Upper lobe of right lung (tissue), 1 donor: ENCODE measurements at regions not wholly inside any gene's neighbourhood (a gene's known extent, or its start where the extent isn't known, plus 50 kb on each side); places are given as distances from the start of the nearest gene placed in this dataset.

ENCODE experiments used
- ATAC-seq: fragments of 200-7000 bp; cut with Tn5 transposase; one replicate; pipeline ENCODE4 v1.9.1; 2020; ENCODE audit warnings: mild to moderate bottlenecking, moderate library complexity
- DNase-seq: peaks from one replicate; pipeline ENCODE4 v3.0.0-alpha.2; 2020
- H3K27ac ChIP-seq: fragments of 200-600 bp; one replicate; pipeline ENCODE4 v1.8.0; 2022
- H3K27me3 ChIP-seq: fragments of 200-600 bp; one replicate; pipeline ENCODE4 v1.8.0; 2022; ENCODE audit warnings: mild to moderate bottlenecking
- H3K36me3 ChIP-seq: fragments of 200-600 bp; one replicate; pipeline ENCODE4 v1.8.0; 2022
- H3K4me1 ChIP-seq: fragments of 200-600 bp; one replicate; pipeline ENCODE4 v1.8.0; 2022
- H3K4me3 ChIP-seq: fragments of 200-600 bp; one replicate; pipeline ENCODE4 v1.8.0; 2022; ENCODE audit warnings: mild to moderate bottlenecking
- H3K9me3 ChIP-seq: fragments of 200-600 bp; one replicate; pipeline ENCODE4 v1.8.0; 2022
- intact Hi-C: fragments of 100-400 bp; cut with DNase I; formaldehyde crosslinking; loops from one replicate; pipeline ENCODE4 v1.11.0; 2022
- TF ChIP-seq, protein P1 (sequence below): fragments of 200-600 bp; IDR thresholded peaks from one replicate; pipeline ENCODE4 v1.8.0; 2022; ENCODE audit warnings: antibody characterized with exemption
- donor health status: DM: no; HTN: yes; CAD: no; lungs with severe emphysema.

DNA sequence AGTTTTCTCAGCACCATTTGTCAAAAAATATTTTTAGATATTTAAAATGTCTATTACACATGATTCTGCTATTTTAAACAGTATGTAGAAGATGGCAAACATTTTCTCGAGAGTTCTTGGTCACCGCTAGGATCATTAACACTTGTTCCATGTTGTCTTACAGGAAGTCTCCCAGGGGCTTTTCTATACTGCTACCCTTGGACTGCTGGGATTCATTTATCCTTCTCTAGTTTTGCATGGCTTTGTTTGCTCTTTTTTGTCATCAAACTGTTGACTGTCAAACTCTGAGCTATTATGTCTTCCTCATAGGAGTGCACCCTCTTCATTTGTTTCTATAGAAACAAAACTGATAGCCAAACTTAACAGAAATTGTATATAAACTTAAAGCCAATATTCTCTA is 184.9 kb downstream of the CDCA7 start:
- Histone ChIP-seq H3K4me1 (no peaks in the 10 kb centered on the region), H3K9me3 (no peaks in the 10 kb centered on the region), H3K27me3 (no peaks in the 10 kb centered on the region), H3K4me3 (no peak overlapping the region), H3K27ac (no peak overlapping the region), H3K36me3 (no peaks in the 10 kb centered on the region)
- DNase-seq: no peak
- ATAC-seq: no peak
- intact Hi-C loops: no loop called here
- TF ChIP-seq, protein P1, sequence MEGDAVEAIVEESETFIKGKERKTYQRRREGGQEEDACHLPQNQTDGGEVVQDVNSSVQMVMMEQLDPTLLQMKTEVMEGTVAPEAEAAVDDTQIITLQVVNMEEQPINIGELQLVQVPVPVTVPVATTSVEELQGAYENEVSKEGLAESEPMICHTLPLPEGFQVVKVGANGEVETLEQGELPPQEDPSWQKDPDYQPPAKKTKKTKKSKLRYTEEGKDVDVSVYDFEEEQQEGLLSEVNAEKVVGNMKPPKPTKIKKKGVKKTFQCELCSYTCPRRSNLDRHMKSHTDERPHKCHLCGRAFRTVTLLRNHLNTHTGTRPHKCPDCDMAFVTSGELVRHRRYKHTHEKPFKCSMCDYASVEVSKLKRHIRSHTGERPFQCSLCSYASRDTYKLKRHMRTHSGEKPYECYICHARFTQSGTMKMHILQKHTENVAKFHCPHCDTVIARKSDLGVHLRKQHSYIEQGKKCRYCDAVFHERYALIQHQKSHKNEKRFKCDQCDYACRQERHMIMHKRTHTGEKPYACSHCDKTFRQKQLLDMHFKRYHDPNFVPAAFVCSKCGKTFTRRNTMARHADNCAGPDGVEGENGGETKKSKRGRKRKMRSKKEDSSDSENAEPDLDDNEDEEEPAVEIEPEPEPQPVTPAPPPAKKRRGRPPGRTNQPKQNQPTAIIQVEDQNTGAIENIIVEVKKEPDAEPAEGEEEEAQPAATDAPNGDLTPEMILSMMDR: no peak

DNA sequence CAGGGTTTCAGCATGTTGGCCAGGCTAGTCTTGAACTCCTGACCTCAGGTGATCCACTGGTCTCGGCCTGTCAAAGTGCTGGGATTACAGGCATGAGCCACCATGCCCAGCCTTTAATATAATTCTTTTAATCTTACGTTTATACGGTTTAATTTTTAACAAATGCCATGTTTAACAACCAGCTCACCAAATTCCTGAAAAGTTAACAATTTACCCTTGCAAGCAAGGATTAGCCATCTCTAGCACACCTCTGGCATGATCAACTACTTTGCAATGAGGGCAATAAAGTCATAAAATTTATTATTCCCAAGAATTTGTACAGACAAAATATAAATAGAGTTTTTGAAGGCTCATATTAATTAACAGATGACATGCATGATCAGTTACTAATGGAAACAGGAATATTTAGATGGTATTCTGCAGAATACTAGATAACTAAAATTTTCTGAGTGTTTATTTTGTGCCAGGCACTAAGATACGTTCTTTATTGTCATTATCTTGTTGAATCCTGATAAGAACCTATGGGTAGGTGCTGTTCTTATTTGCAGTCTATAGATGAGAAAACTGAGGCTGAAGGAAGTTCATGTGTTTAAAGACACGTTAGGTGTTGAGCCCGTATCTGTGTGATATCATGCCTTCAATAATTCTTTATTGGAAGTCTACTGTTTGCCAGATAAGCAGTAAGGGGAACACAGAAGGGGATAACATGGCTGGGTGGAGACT is 190.1 kb downstream of the CDCA7 start:
- Histone ChIP-seq H3K4me3 (no peak overlapping the region), H3K9me3 (no peaks in the 10 kb centered on the region), H3K4me1 (no peaks in the 10 kb centered on the region), H3K36me3 (no peaks in the 10 kb centered on the region), H3K27ac (no peak overlapping the region), H3K27me3 (no peaks in the 10 kb centered on the region)
- intact Hi-C loops: no loop called here
- no peak for DNase-seq
- no peak for ATAC-seq
- TF ChIP-seq, protein P1: no peak

GRCh38 chr2:173545364-173545763 is 190.7 kb downstream of the CDCA7 start:
- TF ChIP-seq, protein P1: no peak
- H3K27me3 ChIP-seq: no peaks in the 10 kb centered on the region
- no peak overlapping the region for H3K27ac ChIP-seq
- no peaks in the 10 kb centered on the region for H3K36me3 ChIP-seq
- intact Hi-C loops: no loop called here
- DNase-seq (no peak), ATAC-seq (no peak)
- H3K4me1 ChIP-seq: no peaks in the 10 kb centered on the region
- no peak overlapping the region for H3K4me3 ChIP-seq
- no peaks in the 10 kb centered on the region for H3K9me3 ChIP-seq

- intact Hi-C loops: no loop called here
- Histone ChIP-seq H3K4me1 (no peaks in the 10 kb centered on the region), H3K36me3 (no peaks in the 10 kb centered on the region), H3K9me3 (no peaks in the 10 kb centered on the region), H3K27me3 (no peaks in the 10 kb centered on the region), H3K27ac (no peak overlapping the region), H3K4me3 (no peak overlapping the region)
- TF ChIP-seq, protein P1: no peak
- ATAC-seq: no peak
- DNase-seq: no peak
Observed at GRCh38 chr2:173547499-173547898, 192.8 kb downstream of the CDCA7 start.

GRCh38 chr2:173550143-173550542 is 195.5 kb downstream of the CDCA7 start:
- intact Hi-C loops: no loop called here
- Histone ChIP-seq H3K36me3 (no peaks in the 10 kb centered on the region), H3K4me3 (no peak overlapping the region), H3K9me3 (no peaks in the 10 kb centered on the region), H3K27ac (no peak overlapping the region), H3K27me3 (no peaks in the 10 kb centered on the region), H3K4me1 (no peaks in the 10 kb centered on the region)
- DNase-seq (no peak), ATAC-seq (no peak)
- TF ChIP-seq, protein P1: no peak

DNA sequence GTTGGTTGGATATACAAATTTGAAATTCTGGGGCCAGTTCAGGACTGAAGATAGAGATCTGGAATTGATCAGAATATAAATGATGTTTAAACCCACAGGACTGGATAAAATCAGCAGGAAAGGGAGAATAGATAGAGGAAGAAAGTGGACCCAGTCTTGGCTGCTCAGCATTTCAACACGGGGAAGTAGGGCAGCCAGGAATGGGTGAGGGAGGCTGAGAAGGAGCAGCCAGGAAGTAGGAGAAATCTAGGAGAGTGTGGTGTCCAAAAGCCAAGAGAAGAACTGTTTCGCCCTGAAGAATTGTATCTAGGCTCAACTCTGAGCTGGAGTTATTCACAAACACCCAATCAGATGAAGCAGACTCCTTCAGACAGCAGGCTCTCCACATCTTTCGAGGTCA is 197.9 kb downstream of the CDCA7 start:
- TF ChIP-seq, protein P1: no peak
- intact Hi-C loops: no loop called here
- no peak for DNase-seq
- Histone ChIP-seq H3K4me3 (no peak overlapping the region), H3K27me3 (peaks cover 10% of the 10 kb centered on the region), H3K27ac (no peak overlapping the region), H3K36me3 (no peaks in the 10 kb centered on the region), H3K4me1 (no peaks in the 10 kb centered on the region), H3K9me3 (no peaks in the 10 kb centered on the region)
- no peak for ATAC-seq
